Panc1 (cell line): ENCODE measurements at regions not wholly inside any gene's neighbourhood (a gene's known extent, or its start where the extent isn't known, plus 50 kb on each side); places are given as distances from the start of the nearest gene placed in this dataset.

ENCODE experiments used
- CTCF ChIP-seq: fragments of 450-650 bp; IDR thresholded peaks from 2 replicates; pipeline ENCODE4 v1.5.1; 2017; ENCODE audit warnings: mild to moderate bottlenecking
- POLR2AphosphoS5 ChIP-seq: IDR thresholded peaks from 2 replicates; pipeline ENCODE4 v1.6.1; 2012; ENCODE audit warnings: mild to moderate bottlenecking, low read depth, low read length, moderate library complexity
- REST ChIP-seq, 2 experiments: IDR thresholded peaks; 2 replicates each; pipeline ENCODE4 v1.6.1; 2011 to 2012; ENCODE audit warnings: low read depth in 2 of 2, control low read depth in 1 of 2, low read length in 1 of 2, mild to moderate bottlenecking in 1 of 2, moderate library complexity in 1 of 2; ENCODE audit not compliant: insufficient read depth in 1 of 2
- TCF7L2 ChIP-seq: IDR thresholded peaks from 2 replicates; pipeline ENCODE4 v1.6.1; 2011; ENCODE audit warnings: mild to moderate bottlenecking, low read depth, low read length, inconsistent platforms

- TF ChIP-seq CTCF (0 out of 2 replicates have a peak, but pooled peaks have one; percentile 10), REST (IDR thresholded peaks at IDR 0.05; ENCODE audit: insufficient read depth in 1 of 2, low read depth in 2 of 2, low read length in 1 of 2) (no peak), POLR2AphosphoS5 (no peak), TCF7L2 (no peak)
Observed at GRCh38 chr2:4992226-4992625, 700.0 kb upstream of the SOX11 start.
